ENCODE measurements at regions not wholly inside any gene's neighbourhood (a gene's known extent, or its start where the extent isn't known, plus 50 kb on each side); places are given as distances from the start of the nearest gene placed in this dataset.
"Not testable (repeated sequence)": the region's sequence is repeated elsewhere in the genome, so short reads cannot be mapped to it uniquely, and the experiment has no call there.

- CTCF ChIA-PET, result no interaction called here
These were observed 88.2 kb upstream of the GPR50 start for GRCh38 chrX:151088221-151088620.

DNA sequence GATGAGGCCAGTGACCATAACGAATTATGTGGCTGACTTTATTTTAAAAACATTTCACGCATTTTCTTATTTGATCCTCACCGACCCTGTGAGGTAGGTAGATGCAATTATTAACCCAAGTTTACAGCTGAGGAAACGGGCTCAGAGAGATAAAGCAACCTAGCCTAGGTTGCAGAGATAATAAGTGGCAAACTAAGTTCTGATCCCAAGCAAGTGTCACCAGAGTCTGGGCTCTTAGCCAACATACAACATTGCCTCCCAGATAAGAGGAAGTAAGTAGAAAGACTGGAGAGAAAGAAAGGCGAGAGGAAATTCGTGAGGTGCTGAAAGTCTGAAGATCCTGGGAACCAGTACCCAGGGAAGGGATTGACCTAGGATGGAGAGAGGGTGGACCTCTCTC is 77.4 kb upstream of the GPR50 start:
- Histone ChIP-seq H3K27ac (ENCODE audit: low read depth, low read length, poor library complexity, severe bottlenecking) (no peak overlapping the region), H3K4me1 (ENCODE audit: insufficient read depth, low read length, poor library complexity, severe bottlenecking) (no peaks in the 10 kb centered on the region), H3K36me3 (ENCODE audit: insufficient read depth, low read length, poor library complexity, severe bottlenecking) (no peaks in the 10 kb centered on the region), H3K4me3 (ENCODE audit: low read depth, low read length, poor library complexity, severe bottlenecking) (no peak overlapping the region), H3K27me3 (replicated peaks; ENCODE audit: insufficient read depth, low read depth, low read length, poor library complexity) (no peaks in the 10 kb centered on the region), H3K9me3 (ENCODE audit: low read depth, low read length, poor library complexity, severe bottlenecking) (no peaks in the 10 kb centered on the region)
- no peak for TF ChIP-seq EZH2 (IDR thresholded peaks at IDR 0.05; ENCODE audit: borderline replicate concordance, low read depth, low read length, poor library complexity, severe bottlenecking)
- TF ChIP-seq CTCF (conservative IDR thresholded peaks at IDR 0.05; ENCODE audit: low read depth, low read length), result no peak
- intact Hi-C loops (cut with micrococcal nuclease; ENCODE audit: unreplicated experiment), result no loop called here
- DNase-seq (ENCODE audit: low spot score), result no peak
- BruUV-seq (replicated peaks), result no TSS peak
- CTCF ChIA-PET, result no interaction called here
- POLR2A ChIA-PET (ENCODE audit: low non-redundant PET), result no interaction called here

More at GRCh38 chrX:151088221-151088620, 88.2 kb upstream of the GPR50 start:
- Histone ChIP-seq H3K27me3 (replicated peaks; ENCODE audit: insufficient read depth, low read depth, low read length, poor library complexity) (peaks cover 18% of the 10 kb centered on the region), H3K4me1 (ENCODE audit: insufficient read depth, low read length, poor library complexity, severe bottlenecking) (no peaks in the 10 kb centered on the region), H3K36me3 (ENCODE audit: insufficient read depth, low read length, poor library complexity, severe bottlenecking) (no peaks in the 10 kb centered on the region), H3K9me3 (ENCODE audit: low read depth, low read length, poor library complexity, severe bottlenecking) (no peaks in the 10 kb centered on the region), H3K27ac (ENCODE audit: low read depth, low read length, poor library complexity, severe bottlenecking) (no peak overlapping the region), H3K4me3 (ENCODE audit: low read depth, low read length, poor library complexity, severe bottlenecking) (no peak overlapping the region)
- no TSS peak for BruUV-seq (replicated peaks)
- POLR2A ChIA-PET (ENCODE audit: low non-redundant PET), result no interaction called here
- TF ChIP-seq EZH2 (IDR thresholded peaks at IDR 0.05; ENCODE audit: borderline replicate concordance, low read depth, low read length, poor library complexity, severe bottlenecking), result no peak
- TF ChIP-seq CTCF (conservative IDR thresholded peaks at IDR 0.05; ENCODE audit: low read depth, low read length), result no peak
- no peak for DNase-seq (ENCODE audit: low spot score)
- intact Hi-C loops (cut with micrococcal nuclease; ENCODE audit: unreplicated experiment), result no loop called here

- no TSS peak for BruUV-seq (replicated peaks)
- intact Hi-C loops (cut with micrococcal nuclease; ENCODE audit: unreplicated experiment), result no loop called here
- TF ChIP-seq EZH2 (IDR thresholded peaks at IDR 0.05; ENCODE audit: borderline replicate concordance, low read depth, low read length, poor library complexity, severe bottlenecking) (no peak), CTCF (conservative IDR thresholded peaks at IDR 0.05; ENCODE audit: low read depth, low read length) (no peak)
These were observed 75.6 kb upstream of the GPR50 start for GRCh38 chrX:151100799-151101198.

DNA sequence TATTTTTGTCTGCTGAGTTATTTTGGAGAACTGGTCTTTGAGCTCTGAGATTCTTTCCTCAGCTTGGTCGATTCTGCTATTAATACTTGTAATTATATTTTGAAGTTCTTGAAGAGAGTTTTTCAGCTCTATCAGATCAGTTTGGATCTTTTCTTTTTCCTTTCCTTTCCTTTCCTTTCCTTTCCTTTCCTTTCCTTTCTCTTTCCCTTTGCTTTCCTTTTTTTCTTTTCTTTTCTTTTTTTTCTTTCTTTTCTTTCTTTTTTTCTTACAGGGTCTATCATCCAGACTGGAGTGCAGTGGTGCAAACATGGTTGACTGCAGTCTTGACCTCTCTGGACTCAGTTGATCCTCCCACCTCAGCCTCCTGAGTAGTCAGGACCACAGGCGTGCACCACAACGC is 63.2 kb upstream of the GPR50 start:
- H3K36me3 ChIP-seq (ENCODE audit: insufficient read depth, low read length, poor library complexity, severe bottlenecking); H3K4me1 ChIP-seq (ENCODE audit: insufficient read depth, low read length, poor library complexity, severe bottlenecking); H3K27ac ChIP-seq (ENCODE audit: low read depth, low read length, poor library complexity, severe bottlenecking); H3K4me3 ChIP-seq (ENCODE audit: low read depth, low read length, poor library complexity, severe bottlenecking); POLR2A ChIA-PET (ENCODE audit: low non-redundant PET); BruUV-seq (replicated peaks); intact Hi-C loops (cut with micrococcal nuclease; ENCODE audit: unreplicated experiment); CTCF ChIA-PET; H3K9me3 ChIP-seq (ENCODE audit: low read depth, low read length, poor library complexity, severe bottlenecking); DNase-seq (ENCODE audit: low spot score); H3K27me3 ChIP-seq (replicated peaks; ENCODE audit: insufficient read depth, low read depth, low read length, poor library complexity): not testable (repeated sequence)

More at GRCh38 chrX:151100799-151101198, 75.6 kb upstream of the GPR50 start:
- ChIA-PET CTCF (no interaction called here), POLR2A (ENCODE audit: low non-redundant PET) (no interaction called here)
- H3K9me3 ChIP-seq (ENCODE audit: low read depth, low read length, poor library complexity, severe bottlenecking), result no peaks in the 10 kb centered on the region
- no peaks in the 10 kb centered on the region for H3K27me3 ChIP-seq (replicated peaks; ENCODE audit: insufficient read depth, low read depth, low read length, poor library complexity)
- no peak overlapping the region for H3K4me3 ChIP-seq (ENCODE audit: low read depth, low read length, poor library complexity, severe bottlenecking)
- H3K27ac ChIP-seq (ENCODE audit: low read depth, low read length, poor library complexity, severe bottlenecking), result no peak overlapping the region
- no peaks in the 10 kb centered on the region for H3K4me1 ChIP-seq (ENCODE audit: insufficient read depth, low read length, poor library complexity, severe bottlenecking)
- no peak for DNase-seq (ENCODE audit: low spot score)
- H3K36me3 ChIP-seq (ENCODE audit: insufficient read depth, low read length, poor library complexity, severe bottlenecking), result no peaks in the 10 kb centered on the region

Measured in A673 (cell line).